Brain pericyte (primary cell): ENCODE measurements at regions not wholly inside any gene's neighbourhood (a gene's known extent, or its start where the extent isn't known, plus 50 kb on each side); places are given as distances from the start of the nearest gene placed in this dataset.
A peak's percentile ranks its signal among the peaks of the same experiment; 100 is the strongest.
"Not testable (repeated sequence)": the region's sequence is repeated elsewhere in the genome, so short reads cannot be mapped to it uniquely, and the experiment has no call there.

ENCODE experiments used
- DNase-seq: peaks from one replicate; pipeline ENCODE4 v3.0.0-alpha.2; 2012; ENCODE audit warnings: low read depth, low spot score

DNA sequence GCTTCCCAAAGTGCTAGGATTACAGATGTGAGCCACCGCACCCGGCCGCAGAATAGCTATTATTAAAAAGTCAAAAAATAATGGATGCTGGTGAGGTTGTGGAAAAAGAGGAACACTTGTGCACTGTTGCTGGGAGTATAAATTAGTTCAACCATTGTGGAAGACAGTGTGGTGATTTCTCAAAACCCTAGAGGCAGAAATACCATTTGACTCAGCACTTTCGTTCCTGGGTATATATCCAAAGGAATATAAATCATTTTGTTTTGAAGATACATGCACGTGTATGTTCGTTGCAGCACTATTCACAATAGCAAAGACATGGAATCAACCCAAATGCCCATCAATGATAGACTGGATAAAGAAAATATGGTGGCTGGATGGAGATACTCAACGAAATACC, 132.1 kb upstream of the MED13 start:
- not testable (repeated sequence) for DNase-seq

DNA sequence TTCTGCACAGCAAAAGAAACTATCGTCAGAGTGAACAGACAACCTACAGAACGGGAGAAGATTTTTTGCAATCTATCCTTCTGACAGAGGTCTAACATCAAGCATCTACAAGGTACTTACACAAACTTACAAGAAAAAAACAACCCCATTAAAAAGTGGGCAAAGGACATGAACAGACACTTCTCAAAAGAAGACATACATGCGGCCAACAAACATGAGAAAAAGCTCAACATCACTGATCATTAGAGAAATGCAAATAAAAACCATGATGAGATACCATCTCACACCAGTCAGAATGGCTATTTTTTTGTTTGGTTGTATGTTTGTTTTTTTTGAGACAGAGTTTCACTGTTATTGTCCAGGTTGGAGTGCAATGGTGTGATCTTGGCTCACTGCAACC, 131.5 kb upstream of the MED13 start:
- DNase-seq = not testable (repeated sequence)

DNA sequence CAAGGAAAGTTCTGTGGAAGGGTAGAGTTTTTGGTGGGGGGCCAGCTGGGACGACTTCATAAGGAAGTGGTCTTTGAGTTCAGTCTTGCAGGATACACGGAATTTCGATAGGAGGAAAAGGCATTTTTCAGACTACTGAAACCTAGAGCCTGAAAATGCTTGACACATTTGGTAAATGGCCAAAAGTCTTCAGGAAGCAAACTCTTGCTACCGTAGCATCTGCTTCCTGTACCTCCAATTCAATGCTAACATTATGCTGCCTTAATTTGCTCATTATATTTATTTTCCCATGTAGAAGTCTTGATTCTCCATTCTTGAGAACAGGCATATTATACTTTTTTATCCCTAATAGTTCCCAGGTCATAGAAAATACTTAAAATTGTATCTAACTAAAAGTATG, 129.3 kb upstream of the MED13 start:
- DNase-seq = no peak

DNA sequence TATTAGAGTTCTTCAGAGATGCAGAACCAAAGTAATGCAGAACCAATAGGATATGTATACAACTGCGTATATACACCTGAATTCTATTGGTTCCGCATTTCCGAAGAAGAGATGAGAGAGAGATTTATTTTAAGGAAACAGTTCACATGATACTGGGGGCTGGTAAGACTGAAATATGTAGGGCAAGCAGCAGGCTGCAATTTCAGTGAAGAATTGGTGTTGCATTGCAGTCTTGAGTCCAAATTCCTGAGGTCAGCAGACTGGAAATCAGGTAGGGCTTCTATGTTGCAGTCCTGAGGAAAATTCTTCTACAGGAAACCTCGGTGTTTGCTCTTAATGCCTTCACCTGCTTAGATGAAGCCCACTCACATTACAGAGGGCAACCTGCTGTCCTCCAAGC, 128.2 kb upstream of the MED13 start:
- no peak for DNase-seq

DNA sequence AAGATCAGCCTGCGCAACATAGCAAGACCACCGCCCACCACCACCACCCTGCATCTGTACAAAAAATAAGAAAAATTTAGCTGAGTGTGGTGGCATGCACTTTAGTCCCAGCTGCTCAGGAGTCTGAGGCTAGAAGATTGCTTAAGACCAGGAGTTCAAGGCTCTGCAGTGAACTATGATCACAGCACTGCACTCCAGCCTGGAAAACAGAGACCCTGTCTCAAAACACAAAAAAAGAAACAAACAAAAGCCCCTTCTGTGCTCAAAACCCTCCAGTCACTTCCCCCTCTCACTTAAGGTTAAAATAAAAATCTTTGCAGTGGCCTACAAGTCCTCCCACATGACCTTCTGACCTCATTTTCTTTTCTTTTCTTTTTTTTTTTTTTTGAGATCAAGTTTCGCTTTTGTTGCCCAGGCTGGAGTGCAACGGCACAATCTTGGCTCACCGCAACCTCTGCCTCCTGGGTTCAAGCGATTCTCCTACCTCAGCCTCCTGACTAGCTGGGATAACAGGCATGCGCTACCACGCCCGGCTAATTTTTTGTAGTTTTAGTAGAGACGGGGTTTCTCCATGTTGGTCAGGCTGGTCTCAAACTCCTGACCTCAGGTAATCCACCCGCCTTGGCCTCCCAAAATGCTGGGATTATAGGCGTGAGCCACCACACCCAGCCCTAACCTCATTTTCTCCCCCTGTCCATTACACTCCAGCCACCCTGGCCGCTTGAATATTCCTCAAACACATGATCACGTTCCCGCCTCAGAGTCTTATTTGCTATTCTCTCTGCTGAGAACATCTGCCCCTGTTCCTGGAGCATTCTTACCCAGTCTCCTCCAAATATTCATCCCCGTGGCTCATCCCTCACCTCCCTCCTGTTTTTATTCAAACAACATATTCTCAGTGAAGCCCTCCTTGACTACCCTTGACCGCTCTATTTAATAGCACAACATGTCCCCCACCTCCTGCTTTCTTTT, 126.6 kb upstream of the MED13 start:
- DNase-seq = no peak

DNA sequence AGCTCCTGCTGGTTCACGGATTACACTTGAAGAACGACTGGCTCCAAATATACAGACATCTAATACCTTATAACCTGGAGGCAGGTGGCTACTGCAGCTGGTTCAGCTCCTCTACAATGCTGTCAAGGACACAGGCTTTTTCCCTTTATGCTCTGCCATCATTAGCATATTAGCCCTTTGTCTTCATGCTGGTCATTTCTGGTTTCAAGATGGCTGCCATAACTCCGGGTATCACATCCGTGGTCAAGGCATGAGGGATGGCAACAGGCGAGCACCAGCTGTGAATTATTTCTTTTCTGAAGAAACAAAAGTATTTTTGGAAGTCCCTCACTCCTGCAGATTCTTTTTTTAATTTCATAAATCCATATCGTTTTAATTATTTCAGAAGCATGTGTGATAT, 124.3 kb upstream of the MED13 start:
- DNase-seq = no peak

DNA sequence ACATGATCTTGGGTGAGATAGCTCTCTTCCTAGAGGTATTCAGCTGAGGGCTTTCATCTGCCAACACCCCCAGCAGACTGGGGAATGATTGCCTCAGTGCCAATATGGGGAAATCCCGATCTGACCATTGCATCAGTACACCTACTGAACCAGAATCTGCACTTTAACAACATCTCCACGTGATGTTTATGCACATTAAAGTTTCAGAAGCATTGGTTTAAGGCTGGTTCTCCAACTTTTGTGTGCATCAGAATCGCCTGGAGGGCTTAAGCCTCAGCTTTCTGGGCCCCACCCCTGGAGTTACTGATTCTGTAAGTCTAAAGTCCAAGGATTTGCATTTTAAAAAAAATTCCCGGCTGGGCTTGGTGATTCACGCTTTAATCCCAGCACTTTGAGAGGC, 123.6 kb upstream of the MED13 start:
- DNase-seq = no peak

DNA sequence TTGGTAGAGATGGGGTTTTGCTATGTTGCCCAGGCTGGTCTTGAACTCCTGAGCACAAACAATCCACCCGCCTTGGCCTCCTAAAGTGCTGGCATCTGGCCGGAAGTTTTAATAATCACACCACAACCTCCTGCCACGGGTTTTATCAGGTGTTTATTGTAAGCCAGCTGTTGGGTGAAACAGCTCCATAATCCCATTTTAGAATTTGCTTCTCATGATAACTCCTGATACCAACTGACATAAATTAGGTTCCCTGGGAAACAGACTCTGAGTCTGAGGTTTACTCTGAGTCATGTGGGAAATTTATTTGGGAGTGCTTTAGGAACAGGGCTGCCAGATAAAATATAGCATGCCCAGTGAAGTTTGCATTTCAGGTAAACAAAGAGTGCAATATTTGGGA, 122.6 kb upstream of the MED13 start:
- no peak for DNase-seq

DNA sequence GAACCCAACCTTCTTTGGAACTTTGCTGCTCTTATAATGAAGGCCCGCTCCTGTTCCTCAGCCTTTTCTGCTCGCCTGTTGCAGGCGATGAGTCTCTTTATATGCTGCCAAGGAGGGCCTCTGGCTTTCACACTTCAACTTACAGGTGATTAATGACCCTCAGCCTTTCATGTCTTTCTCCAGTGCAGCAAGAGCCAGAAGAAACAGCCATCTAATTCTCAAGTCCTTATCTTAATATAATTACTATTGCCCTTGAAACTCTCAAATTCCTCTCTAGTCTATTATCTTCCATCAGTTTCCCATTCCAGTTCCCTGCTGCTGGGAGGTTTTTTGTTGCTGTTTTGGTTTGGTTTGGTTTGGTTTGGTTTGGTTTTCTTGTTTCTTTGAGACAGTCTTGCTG, 121.8 kb upstream of the MED13 start:
- DNase-seq = no peak

DNA sequence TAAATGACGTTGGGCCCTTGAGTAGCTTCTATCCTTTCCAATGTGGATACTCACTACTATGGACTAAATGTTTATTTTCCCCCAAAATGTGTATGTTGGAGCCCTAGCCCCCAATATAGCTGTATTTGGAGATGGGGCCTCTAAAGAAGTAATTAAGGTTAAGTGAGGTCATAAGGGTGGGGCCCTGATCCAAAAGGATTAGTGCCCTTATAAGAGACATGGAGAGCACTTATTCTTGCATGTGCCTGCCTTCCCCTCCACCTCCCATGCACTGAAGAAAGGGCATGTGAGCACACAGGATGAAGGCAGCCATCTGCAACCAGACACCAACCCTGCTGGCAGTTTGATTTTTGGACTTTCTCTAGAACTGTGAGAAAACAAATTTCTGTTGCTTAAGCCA, 115.7 kb upstream of the MED13 start:
- DNase-seq = no peak

DNA sequence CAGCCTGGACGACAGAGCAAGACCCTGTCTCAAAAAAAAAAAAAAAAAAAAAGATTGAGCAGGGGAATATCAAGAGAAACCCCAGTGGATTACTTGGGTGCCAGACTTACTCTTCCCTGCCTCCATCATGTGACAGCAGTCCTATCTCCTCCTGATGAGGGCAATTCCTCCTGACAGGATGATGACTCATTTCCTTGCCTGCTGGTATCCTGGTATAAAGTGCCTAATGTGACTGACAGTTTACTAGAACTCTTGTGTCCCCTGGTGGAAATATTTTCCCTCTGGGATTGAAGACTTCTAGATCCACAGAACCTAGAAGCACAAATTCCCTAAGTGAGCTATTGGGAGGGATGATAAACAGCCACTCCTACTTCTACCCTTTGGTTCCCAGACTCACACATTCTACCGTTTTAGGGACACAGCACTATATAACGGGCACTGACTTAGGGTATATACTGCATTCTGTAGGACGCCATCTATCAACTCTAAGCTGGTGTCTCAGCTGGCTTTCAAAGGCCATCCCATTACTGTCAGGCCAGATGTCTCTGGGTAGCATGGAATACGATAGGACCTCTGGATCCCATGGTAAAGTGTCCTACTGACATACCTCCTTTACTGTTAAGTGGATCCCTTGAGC, 114.6 kb upstream of the MED13 start:
- DNase-seq = peak; percentile 11

DNA sequence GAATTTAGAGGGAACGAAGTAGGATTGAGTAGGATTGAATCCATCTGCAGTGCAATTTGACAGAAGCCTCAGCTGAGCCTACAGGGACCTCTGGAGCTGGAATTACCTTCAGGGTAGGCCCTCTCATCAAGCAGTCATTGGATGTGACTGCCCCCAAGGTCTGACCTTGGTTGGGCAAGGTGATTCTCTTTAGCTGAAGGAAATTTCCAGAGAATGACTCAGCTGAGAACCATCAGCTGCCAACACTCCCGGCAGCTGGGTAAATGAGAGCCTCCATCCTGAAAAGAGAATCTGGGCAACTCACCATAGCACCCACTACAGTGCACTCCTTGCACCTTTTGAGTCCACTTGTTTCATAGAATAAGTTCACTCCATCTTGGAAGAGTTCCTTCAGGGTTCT, 113.5 kb upstream of the MED13 start:
- DNase-seq = no peak

DNA sequence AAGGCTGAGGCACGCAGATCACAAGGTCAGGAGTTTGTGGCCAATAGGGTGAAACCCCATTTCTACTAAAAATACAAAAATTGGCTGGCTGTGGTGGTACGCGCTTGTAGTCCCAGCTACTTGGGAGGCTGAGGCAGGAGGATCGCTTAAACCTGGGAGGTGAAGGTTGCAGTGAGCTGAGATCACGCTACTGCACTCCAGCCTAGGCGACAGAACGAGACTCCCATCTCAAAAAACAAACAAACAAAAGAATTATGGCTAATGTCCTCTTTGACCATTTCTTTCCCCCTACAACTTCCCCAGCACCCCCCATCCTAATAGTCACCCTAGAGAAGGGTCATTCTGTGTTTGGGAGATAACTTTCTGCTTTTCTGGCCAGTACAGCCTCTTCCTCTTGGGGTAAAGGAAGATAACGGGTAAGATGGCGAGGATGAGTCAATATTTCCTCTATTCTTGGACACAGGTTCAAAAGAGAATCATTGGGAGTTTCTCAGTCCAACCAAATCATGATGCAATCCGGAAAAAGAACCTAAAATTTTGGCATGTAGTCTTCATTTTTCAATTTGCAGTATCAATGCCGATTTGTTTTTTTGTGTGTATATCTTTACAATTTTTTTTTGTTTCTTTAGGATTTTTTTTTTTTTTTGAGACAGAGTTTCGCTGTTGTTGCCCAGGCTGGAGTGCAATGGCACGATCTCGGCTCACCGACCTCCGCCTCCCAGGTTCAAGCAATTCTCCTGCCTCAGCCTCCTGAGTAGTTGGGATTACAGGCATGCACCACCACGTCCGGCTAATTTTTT, 107.6 kb upstream of the MED13 start:
- no peak for DNase-seq

DNA sequence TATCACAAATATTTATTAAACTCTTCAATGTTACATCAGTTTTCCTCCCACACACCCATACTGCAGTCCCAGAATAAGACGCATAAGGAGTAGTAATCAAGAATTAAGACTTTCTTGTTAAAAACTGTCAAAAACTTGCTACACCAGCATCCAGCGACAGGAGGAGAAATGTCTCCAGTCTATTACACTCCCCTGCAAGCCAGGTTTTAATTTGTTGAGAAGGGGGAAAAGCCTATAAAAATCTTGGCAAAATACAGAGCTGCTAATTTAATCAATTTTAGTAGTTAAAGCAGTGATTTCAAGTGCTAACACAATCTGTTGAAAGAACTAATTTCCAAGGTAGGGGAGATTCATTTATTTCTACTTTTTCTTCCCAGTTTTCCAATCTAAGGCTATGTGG, 102.0 kb upstream of the MED13 start:
- no peak for DNase-seq

DNA sequence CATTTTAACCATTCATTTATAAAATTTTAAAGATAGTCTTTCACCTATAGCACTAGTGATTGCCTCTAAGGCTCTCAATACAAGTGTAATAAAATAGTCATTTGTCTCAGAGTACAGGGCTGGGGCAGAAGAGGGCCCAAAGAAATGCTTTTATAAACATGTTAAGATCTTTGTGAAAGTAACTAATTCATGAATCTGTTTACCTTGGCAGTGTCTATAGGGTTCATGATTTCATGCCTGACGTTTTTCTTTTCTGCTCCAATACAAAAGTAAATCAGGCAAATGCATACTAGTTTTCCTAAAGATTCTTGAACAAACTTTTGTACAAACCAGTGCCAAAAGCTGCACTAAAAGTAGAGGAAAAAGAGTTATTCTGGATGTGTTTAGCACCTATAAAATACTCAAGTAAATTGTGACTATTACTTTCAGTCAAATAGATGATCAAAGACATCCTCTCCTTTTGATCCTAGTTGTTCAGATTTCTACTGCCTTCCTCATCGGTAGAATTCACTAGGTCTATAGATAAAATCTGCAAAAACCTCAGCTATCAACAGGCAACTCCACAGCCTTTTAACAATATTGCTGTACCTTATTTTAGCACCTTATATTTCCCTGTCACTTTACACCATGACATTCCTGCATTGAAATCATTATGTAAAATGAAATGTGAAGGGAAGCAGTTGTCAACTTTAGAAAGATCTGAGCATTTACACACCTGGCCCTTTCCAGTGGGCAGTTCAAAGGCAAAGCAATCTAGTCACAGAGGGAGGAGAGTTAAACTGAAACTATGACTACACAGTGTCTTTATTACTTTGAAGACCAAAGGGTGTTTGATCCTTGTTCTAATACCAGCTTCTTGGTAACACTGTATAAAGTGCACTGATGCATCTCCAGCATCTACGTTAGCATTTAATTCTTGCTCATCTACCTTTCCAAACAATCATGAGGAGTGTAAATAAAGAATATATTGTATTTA, 100.0 kb upstream of the MED13 start:
- no peak for DNase-seq

DNA sequence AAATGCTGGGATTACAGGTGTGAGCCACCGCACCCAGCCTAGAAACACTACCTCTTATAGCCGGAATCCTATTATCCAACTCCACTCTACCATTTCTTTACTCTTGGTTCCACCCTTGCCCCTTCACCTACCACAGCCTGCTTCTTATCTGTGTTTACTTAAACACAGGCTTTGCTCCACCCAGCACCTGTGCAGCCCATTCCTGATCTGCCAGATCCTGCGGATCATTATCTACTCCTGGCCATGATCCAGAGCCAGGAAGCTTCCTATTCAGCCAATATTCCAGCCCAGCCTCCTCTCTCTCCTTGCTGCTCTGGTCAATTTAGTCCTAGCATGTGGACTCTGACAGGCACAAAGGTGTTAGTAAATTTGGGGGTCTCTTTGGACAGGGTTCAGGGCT, 98.8 kb upstream of the MED13 start:
- DNase-seq = no peak

DNA sequence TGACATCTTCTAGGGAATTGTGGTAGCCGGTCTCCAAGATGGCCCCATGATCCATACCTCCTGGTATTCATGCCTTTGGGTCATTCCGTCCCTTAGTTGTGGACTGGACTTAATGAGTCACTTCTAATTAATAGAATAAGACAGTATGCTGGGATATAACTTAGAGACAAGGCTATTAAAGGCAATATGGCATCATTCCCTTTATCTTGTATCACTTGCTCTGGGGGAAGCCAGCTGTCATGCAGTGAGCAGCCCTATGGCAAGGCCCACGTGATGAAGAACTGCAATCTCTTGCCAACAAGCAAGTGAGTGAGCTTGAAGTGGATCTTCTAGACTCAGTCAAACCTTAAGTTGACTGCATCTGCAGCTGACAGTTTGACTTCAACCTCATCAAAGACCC, 97.8 kb upstream of the MED13 start:
- DNase-seq = no peak

DNA sequence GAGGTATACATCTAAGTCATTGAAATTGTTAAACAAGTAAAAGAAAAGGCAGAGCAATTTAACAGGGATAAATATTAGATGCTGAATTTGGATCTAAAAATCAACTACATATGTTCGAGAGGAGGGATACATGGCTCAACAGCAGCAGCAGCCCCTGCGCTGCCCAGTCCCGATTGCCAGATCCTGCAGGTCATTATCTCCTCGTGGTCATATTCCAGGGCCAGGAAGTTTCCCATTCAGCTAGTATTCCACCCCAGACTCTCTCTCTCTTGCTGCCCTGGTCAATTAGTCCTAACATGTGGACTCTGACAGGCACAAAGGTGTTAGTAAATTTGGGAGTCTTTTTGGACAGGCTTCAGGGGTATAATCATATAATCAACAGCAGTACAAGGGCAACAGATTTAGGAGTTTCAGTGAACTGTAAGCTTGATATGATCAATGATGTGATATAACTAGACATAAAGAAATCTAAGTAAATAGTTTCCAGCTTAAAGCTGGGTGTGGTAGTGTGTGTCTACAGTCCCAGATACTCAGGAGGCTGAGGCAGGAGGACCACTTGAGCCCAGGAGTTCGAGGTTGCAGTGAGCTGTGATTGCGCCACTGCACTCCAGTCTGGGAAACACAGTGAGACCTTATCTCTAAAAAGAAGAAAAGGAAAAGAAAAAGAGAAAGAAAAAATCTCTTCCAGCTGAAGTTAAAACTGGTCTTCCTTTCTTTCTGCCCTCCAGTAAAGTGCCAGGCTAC, 96.5 kb upstream of the MED13 start:
- no peak for DNase-seq

DNA sequence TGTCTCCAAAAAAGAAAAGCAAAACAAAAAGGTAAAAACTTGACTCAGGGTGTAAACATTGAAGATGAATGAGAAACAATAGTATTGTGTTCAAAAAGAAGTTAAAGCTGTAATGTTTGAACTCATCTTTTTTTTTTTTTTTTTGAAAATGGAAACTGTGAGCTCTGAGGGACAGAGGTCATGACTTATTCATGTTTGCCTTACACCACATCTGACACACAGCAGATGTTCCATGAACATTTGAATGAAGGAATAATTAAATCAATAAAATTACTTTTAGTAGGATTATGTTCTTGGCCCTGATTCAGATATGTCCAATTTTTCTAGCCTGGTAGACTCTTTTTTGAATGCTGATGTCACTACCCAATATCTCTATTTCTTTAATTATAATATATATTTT, 95.7 kb upstream of the MED13 start:
- no peak for DNase-seq

DNA sequence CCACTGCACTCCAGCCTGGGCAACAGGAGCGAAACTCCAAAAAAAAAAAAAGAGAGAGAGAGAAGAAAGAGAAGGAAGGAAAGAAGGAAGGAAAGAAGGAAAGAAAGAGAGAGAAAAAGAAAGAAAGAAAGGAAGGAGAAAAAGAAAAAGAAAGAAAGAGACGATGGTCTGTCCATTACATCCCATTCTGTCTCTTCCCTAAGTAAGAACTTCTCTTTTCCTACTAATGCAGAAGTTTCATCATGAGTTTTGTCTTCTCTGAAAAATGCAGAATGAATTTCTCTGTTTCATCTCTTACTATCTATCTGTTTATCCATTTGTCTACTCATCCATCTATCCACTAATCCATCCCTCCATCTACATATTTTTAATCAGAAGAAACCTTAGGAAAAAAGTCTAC, 94.9 kb upstream of the MED13 start:
- no peak for DNase-seq

DNA sequence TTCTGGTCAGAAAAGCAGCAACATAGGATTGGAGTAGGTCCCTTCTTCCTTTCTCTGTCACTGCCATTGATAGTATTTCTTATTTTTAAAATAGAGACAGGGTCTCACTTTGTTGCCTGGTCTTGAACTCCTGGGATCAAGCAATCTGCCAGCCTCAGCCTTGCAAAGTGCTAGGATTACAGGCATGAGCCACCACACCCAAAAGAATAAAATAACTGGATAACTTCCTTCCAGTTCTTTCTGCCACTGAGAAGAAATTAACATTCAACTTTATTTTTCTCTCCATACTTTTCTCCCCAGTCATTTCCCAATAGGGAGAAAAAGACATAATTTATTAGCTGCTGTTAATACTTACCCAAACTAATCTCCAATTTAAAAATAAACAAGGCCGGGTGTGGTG, 91.9 kb upstream of the MED13 start:
- DNase-seq = no peak
